ENCODE measurements at regions not wholly inside any gene's neighbourhood (a gene's known extent, or its start where the extent isn't known, plus 50 kb on each side); places are given as distances from the start of the nearest gene placed in this dataset.

GRCh38 chr4:34643476-34643875 is 1600.8 kb downstream of the ARAP2 start:
- 96% methylated on average over 1 of the region's 1 CpG; no CpG with 5 or more reads in 1 of the 2 experiments for WGBS, 2 experiments (ENCODE audit: extremely low coverage in 1 of 2, insufficient coverage in 1 of 2, insufficient read length in 1 of 2, insufficient replicate concordance in 2 of 2, low coverage in 1 of 2, low lambda C conversion rate in 2 of 2, missing lambda C conversion rate in 1 of 2)
- FAIRE-seq (no peak), DNase-seq (ENCODE audit: low read depth in 1 of 2, low spot score in 2 of 2) (no peak)
- H3K23me2 ChIP-seq (ENCODE audit: low read depth, low read length): no peaks in the 10 kb centered on the region
- no peak overlapping the region for H3K9ac ChIP-seq (replicated peaks in 1 of 4; ENCODE audit: extremely low read depth in 1 of 4, low read depth in 3 of 4, low read length in 3 of 4)
- ChIA-PET CTCF (ENCODE audit: partially characterized antibody) (no interaction called here), POLR2A (ENCODE audit: partially characterized antibody) (no interaction called here)
- H2BK12ac ChIP-seq (ENCODE audit: low read depth, low read length): no peak overlapping the region
- no peak overlapping the region for H3K18ac ChIP-seq (ENCODE audit: extremely low read depth, low read length)
- no peaks in the 10 kb centered on the region for H4K20me1 ChIP-seq (replicated peaks in 1 of 2; ENCODE audit: control insufficient read depth in 1 of 2, insufficient read depth in 2 of 2, low read length in 2 of 2)
- H2BK15ac ChIP-seq (ENCODE audit: low read length): no peak overlapping the region
- no peak overlapping the region for H4K8ac ChIP-seq (ENCODE audit: extremely low read depth, insufficient read depth, low read length)
- H2AFZ ChIP-seq (ENCODE audit: low read length): no peak overlapping the region
- H4K91ac ChIP-seq (replicated peaks; ENCODE audit: insufficient read length, low read length): no peak overlapping the region
- no peak overlapping the region for H3K4me2 ChIP-seq (ENCODE audit: insufficient read depth in 1 of 2, low read depth in 2 of 2, low read length in 2 of 2)
- no peak overlapping the region for H2BK20ac ChIP-seq (ENCODE audit: low read length)
- no peaks in the 10 kb centered on the region for H3K4me1 ChIP-seq (replicated peaks in 1 of 4; ENCODE audit: control insufficient read depth in 3 of 4, insufficient read depth in 4 of 4, low read length in 3 of 4)
- H3K27ac ChIP-seq (ENCODE audit: low read depth, low read length): no peak overlapping the region
- no peak overlapping the region for H4K5ac ChIP-seq (ENCODE audit: insufficient read length, low read depth, low read length)
- H3K27me3 ChIP-seq (replicated peaks in 1 of 4; ENCODE audit: control insufficient read depth in 3 of 4, extremely low read depth in 1 of 4, insufficient read depth in 3 of 4, low read length in 3 of 4): no peaks in the 10 kb centered on the region
- H3K36me3 ChIP-seq (ENCODE audit: control insufficient read depth in 2 of 4, insufficient read depth in 4 of 4, low read length in 3 of 4): no peaks in the 10 kb centered on the region
- no peaks in the 10 kb centered on the region for H3K79me1 ChIP-seq (ENCODE audit: low read depth, low read length)
- no peak overlapping the region for H3K14ac ChIP-seq (ENCODE audit: insufficient read length)
- no peak overlapping the region for H3K56ac ChIP-seq (replicated peaks; ENCODE audit: insufficient read length, low read depth, low read length)
- H3K23ac ChIP-seq (ENCODE audit: insufficient read length): no peak overlapping the region
- no peak overlapping the region for H3K4me3 ChIP-seq (ENCODE audit: extremely low read depth in 1 of 4, insufficient read depth in 2 of 4, low read depth in 3 of 4, low read length in 4 of 4)
- no peak overlapping the region for H2BK5ac ChIP-seq (ENCODE audit: low read depth, low read length)
- no peak overlapping the region for H2BK120ac ChIP-seq (replicated peaks; ENCODE audit: low read depth, low read length)
- no peaks in the 10 kb centered on the region for H3K9me3 ChIP-seq (ENCODE audit: insufficient read depth in 2 of 2, low read depth in 1 of 2, low read length in 1 of 2)
- H3K4ac ChIP-seq (replicated peaks; ENCODE audit: insufficient read length, low read depth, low read length): no peak overlapping the region
- no peaks in the 10 kb centered on the region for H3K79me2 ChIP-seq (ENCODE audit: control insufficient read depth in 1 of 2, insufficient read depth in 2 of 2, low read length in 2 of 2)
- TF ChIP-seq JUND (IDR thresholded peaks at IDR 0.05; ENCODE audit: low read length): no peak
- no peak for TF ChIP-seq PHF8 (conservative IDR thresholded peaks at IDR 0.05; ENCODE audit: low read depth, low read length)
- TF ChIP-seq CTBP2 (IDR thresholded peaks at IDR 0.05; ENCODE audit: borderline replicate concordance, insufficient read depth, insufficient read length, low read length): no peak
- no peak for TF ChIP-seq ZNF274 (IDR thresholded peaks at IDR 0.05; ENCODE audit: borderline replicate concordance, extremely low read depth, low read length)
- TF ChIP-seq HDAC2 (IDR thresholded peaks at IDR 0.05; ENCODE audit: borderline replicate concordance in 1 of 2, low read depth in 2 of 2, low read length in 2 of 2): no peak
- TF ChIP-seq SIN3A (conservative IDR thresholded peaks at IDR 0.05 in 1 of 2, IDR thresholded peaks at IDR 0.05 in 1 of 2; ENCODE audit: low read depth in 1 of 2, low read length in 2 of 2): no peak
- TF ChIP-seq TAF1 (IDR thresholded peaks at IDR 0.05; ENCODE audit: low read depth, low read length): no peak
- TF ChIP-seq MAFK (IDR thresholded peaks at IDR 0.05; ENCODE audit: low read depth, low read length): no peak
- no peak for TF ChIP-seq TEAD4 (IDR thresholded peaks at IDR 0.05; ENCODE audit: low read depth, low read length)
- no peak for TF ChIP-seq SIX5 (IDR thresholded peaks at IDR 0.05; ENCODE audit: low read depth, low read length)
- TF ChIP-seq, protein P1, sequence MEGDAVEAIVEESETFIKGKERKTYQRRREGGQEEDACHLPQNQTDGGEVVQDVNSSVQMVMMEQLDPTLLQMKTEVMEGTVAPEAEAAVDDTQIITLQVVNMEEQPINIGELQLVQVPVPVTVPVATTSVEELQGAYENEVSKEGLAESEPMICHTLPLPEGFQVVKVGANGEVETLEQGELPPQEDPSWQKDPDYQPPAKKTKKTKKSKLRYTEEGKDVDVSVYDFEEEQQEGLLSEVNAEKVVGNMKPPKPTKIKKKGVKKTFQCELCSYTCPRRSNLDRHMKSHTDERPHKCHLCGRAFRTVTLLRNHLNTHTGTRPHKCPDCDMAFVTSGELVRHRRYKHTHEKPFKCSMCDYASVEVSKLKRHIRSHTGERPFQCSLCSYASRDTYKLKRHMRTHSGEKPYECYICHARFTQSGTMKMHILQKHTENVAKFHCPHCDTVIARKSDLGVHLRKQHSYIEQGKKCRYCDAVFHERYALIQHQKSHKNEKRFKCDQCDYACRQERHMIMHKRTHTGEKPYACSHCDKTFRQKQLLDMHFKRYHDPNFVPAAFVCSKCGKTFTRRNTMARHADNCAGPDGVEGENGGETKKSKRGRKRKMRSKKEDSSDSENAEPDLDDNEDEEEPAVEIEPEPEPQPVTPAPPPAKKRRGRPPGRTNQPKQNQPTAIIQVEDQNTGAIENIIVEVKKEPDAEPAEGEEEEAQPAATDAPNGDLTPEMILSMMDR (IDR thresholded peaks at IDR 0.05; ENCODE audit: control extremely low read depth in 1 of 3, insufficient read depth in 1 of 3, low read depth in 1 of 3, low read length in 3 of 3): no peak
- no peak for TF ChIP-seq CBX5 (IDR thresholded peaks at IDR 0.05; ENCODE audit: low read depth, low read length)
- no peak overlapping the region for H2AK5ac ChIP-seq (ENCODE audit: low read depth, low read length)
